HepG2 (cell line): ENCODE measurements at regions not wholly inside any gene's neighbourhood (a gene's known extent, or its start where the extent isn't known, plus 50 kb on each side); places are given as distances from the start of the nearest gene placed in this dataset.

Experiments used
- ATAC-seq: fragments of 200-7000 bp; cut with Tn5 transposase; 3 replicates; pipeline ENCODE4 v1.9.1; 2020; ENCODE audit warnings: mild to moderate bottlenecking, moderate library complexity
- BruUV-seq: library from RNA; stranded (reverse); fragments of 400-500 nt; replicated peaks from 2 replicates; lab custom pipeline; 2021; lab: Mats Ljungman, UMichigan
- CTCF ChIA-PET: fragments of 300-600 bp; formaldehyde crosslinking; extraction: SDS; loops from one replicate; lab custom pipeline; 2021; ENCODE audit warnings: low total read pairs, inconsistent platforms, low intra/inter-chr PET ratio; lab: Yijun Ruan, JAX
- POLR2A ChIA-PET: fragments of 350-600 bp; sonication (Branson Sonifier 250); formaldehyde crosslinking; loops from one replicate; lab custom pipeline; 2020; ENCODE audit warnings: antibody characterized with exemption, inconsistent platforms; lab: Yijun Ruan, JAX
- DNase-seq: peaks from one replicate; pipeline ENCODE4 v3.0.0-alpha.2; 2015; ENCODE audit warnings: low spot score
- FAIRE-seq: peaks from 3 replicates; lab custom pipeline; 2011; peaks lifted over from hg19 to GRCh38; lab: Jason Lieb, UNC
- H2AFZ ChIP-seq: one replicate; pipeline ENCODE4 v1.6.1; 2011; ENCODE audit warnings: low read length, inconsistent platforms
- H3K27ac ChIP-seq: fragments of 300-600 bp; 3 replicates; pipeline ENCODE4 v1.8.0; 2011; ENCODE audit warnings: mixed run types, mild to moderate bottlenecking, mixed read lengths, low read length, inconsistent platforms; ENCODE audit not compliant: insufficient read depth; ENCODE audit errors: extremely low read length
- H3K27me3 ChIP-seq, 2 experiments: fragments of 200-600 bp in 1 of 2; 2 replicates in 1 of 2; 3 replicates in 1 of 2; pipeline versions ENCODE4 v1.6.0 to v1.8.0; 2011; ENCODE audit warnings: low read length in 2 of 2, mild to moderate bottlenecking in 2 of 2, moderate library complexity in 2 of 2, inconsistent platforms in 1 of 2; ENCODE audit not compliant: insufficient read depth in 2 of 2, control insufficient read depth in 1 of 2
- H3K36me3 ChIP-seq, 2 experiments: fragments of 200-600 bp in 1 of 2; replicated peaks in 1 of 2; 2 replicates in 1 of 2; 3 replicates in 1 of 2; pipeline versions ENCODE4 v1.5.1 to v1.8.0; 2011; ENCODE audit warnings: low read length in 2 of 2, inconsistent platforms in 1 of 2; ENCODE audit not compliant: insufficient read depth in 2 of 2, control insufficient read depth in 1 of 2
- H3K4me1 ChIP-seq: 2 replicates; pipeline ENCODE4 v1.5.1; 2012; ENCODE audit warnings: low read length, inconsistent platforms; ENCODE audit not compliant: insufficient read depth
- H3K4me2 ChIP-seq: 2 replicates; pipeline ENCODE4 v1.6.0; 2011; ENCODE audit warnings: low read depth, low read length, inconsistent platforms
- H3K4me3 ChIP-seq, 3 experiments: fragments of 200-600 bp in 1 of 3; sonication (generic), shearing (Covaris generic) in 1 of 3; replicated peaks in 1 of 3; 2 replicates each; pipeline ENCODE4 v1.5.1; 2011 to 2016; ENCODE audit warnings: low read length in 3 of 3, inconsistent platforms in 2 of 3, low read depth in 2 of 3, mild to moderate bottlenecking in 2 of 3, control low read depth in 1 of 3, mixed read lengths in 1 of 3; ENCODE audit not compliant: insufficient read depth in 1 of 3
- H3K79me2 ChIP-seq: one replicate; pipeline ENCODE4 v1.6.1; 2011; ENCODE audit warnings: low read length, inconsistent platforms; ENCODE audit not compliant: insufficient read depth
- H3K9ac ChIP-seq: 2 replicates; pipeline ENCODE4 v1.6.0; 2011; ENCODE audit warnings: mild to moderate bottlenecking, low read depth, low read length, inconsistent platforms; ENCODE audit not compliant: insufficient read depth
- H3K9me3 ChIP-seq: 2 replicates; pipeline ENCODE4 v1.5.1; 2012; ENCODE audit warnings: mild to moderate bottlenecking, low read length
- H4K20me1 ChIP-seq: 2 replicates; pipeline ENCODE4 v1.6.0; 2011; ENCODE audit warnings: inconsistent platforms, mild to moderate bottlenecking, low read length, moderate library complexity; ENCODE audit not compliant: insufficient read depth
- GABPA ChIP-seq, 2 experiments: IDR thresholded peaks; 2 replicates each; pipeline ENCODE4 v1.6.1; 2011 to 2016; ENCODE audit warnings: low read depth in 2 of 2, low read length in 1 of 2, missing biosample characterization in 1 of 2, missing genetic modification characterization in 1 of 2
- GATAD1 ChIP-seq: IDR thresholded peaks from 2 replicates; pipeline ENCODE4 v1.6.1; 2016; ENCODE audit warnings: missing genetic modification reagents, missing compliant biosample characterization
- HNRNPK ChIP-seq: fragments of 200-400 bp; formaldehyde crosslinking; IDR thresholded peaks from 2 replicates; pipeline ENCODE4 v1.6.1; 2018; ENCODE audit warnings: low read length, low read depth, moderate library complexity, mild to moderate bottlenecking; ENCODE audit not compliant: poor library complexity, severe bottlenecking
- HNRNPLL ChIP-seq: fragments of 200-400 bp; formaldehyde crosslinking; IDR thresholded peaks from 2 replicates; pipeline ENCODE4 v1.6.1; 2017; ENCODE audit warnings: mild to moderate bottlenecking, low read depth, low read length; ENCODE audit not compliant: poor library complexity, severe bottlenecking
- TEAD2 ChIP-seq: sonication (generic); formaldehyde crosslinking; IDR thresholded peaks from 2 replicates; pipeline ENCODE4 v1.9.0; 2021; ENCODE audit warnings: missing genetic modification reagents
- ZNF24 ChIP-seq: fragments of 450-650 bp; IDR thresholded peaks from 2 replicates; pipeline ENCODE4 v1.6.1; 2017; ENCODE audit warnings: antibody characterized with exemption, mild to moderate bottlenecking
- ZNF260 ChIP-seq: sonication (generic); formaldehyde crosslinking; IDR thresholded peaks from 2 replicates; pipeline ENCODE4 v1.4.0; 2020; ENCODE audit warnings: missing genetic modification reagents, low read depth, mild to moderate bottlenecking, borderline replicate concordance
- ZNF556 ChIP-seq: sonication (generic); formaldehyde crosslinking; IDR thresholded peaks from 2 replicates; pipeline ENCODE4 v1.4.0; 2020; ENCODE audit warnings: mild to moderate bottlenecking, missing genetic modification reagents, borderline replicate concordance
- ZNF607 ChIP-seq: sonication (generic); formaldehyde crosslinking; IDR thresholded peaks from 2 replicates; pipeline ENCODE4 v1.5.1; 2020; ENCODE audit warnings: missing genetic modification reagents, mild to moderate bottlenecking, borderline replicate concordance
- ZNF790 ChIP-seq: sonication (generic); formaldehyde crosslinking; IDR thresholded peaks from 2 replicates; pipeline ENCODE4 v1.8.0; 2022; ENCODE audit warnings: missing genetic modification reagents, mild to moderate bottlenecking, borderline replicate concordance
- ZNF792 ChIP-seq: IDR thresholded peaks from 2 replicates; pipeline ENCODE4 v1.6.1; 2016
- WGBS: methylation state at CpG from one replicate; pipeline ENCODE4 v1.1.6; 2017; ENCODE audit warnings: low lambda C conversion rate; 5-methylcytosine and 5-hydroxymethylcytosine counted together
- in situ Hi-C: cut with HindIII; loops from 2 replicates; pipeline ENCODE4 v1.10.0; 2017; ENCODE audit warnings: low pct_unique_long_range_greater_than_20kb; ENCODE audit not compliant: extremely low pct_ligation_motif_present
- intact Hi-C: fragments of 100-400 bp; cut with micrococcal nuclease; formaldehyde crosslinking; loops from one replicate; pipeline ENCODE4 v1.10.0; 2022; ENCODE audit not compliant: unreplicated experiment
- TF ChIP-seq, protein P1 (sequence below): sonication (generic); formaldehyde crosslinking; IDR thresholded peaks from 2 replicates; pipeline ENCODE4 v1.5.0; 2020; ENCODE audit warnings: mild to moderate bottlenecking, low read depth, missing genetic modification reagents, borderline replicate concordance

DNA sequence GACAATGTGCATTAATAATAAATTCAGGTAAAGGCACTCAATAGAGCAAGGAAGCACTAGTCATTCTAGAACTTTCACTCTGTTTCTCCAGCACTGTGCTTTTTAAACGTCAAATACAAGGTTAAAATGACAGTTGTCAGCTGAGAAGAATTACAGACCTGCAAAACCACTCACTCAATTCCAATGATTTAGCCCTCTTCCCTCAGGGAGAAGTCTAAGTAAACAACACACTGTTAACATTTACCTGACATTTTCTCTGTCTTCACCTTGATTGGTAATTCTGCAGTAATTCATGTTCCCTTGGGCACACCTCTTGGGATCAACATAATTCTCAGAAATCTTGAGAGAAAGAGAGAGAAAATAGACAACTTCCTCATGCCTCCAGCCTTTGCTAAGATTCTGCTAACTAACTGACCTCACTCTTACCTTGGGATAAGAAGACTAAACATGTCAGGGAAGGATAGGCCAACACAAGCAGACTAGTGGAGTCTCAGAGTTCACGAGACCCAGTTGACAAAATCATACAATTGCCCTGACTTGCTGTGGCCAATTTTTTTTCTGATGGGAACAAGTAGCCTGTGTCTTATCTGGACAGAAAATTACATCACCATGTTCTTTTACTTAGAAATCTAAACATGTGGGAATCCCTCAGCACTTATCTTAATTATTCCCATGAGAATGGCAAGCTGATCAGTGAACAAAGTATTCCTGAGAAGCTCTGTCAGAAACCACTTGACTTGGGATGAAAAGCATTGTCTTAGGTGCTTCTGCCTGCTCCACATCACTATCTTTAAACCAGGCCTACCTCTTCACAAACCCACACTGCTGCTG is 516.8 kb upstream of the FAT3 start:
- Histone ChIP-seq H3K4me3 (no peak overlapping the region), H3K4me1 (no peaks in the 10 kb centered on the region), H2AFZ (no peak overlapping the region), H3K36me3 (no peaks in the 10 kb centered on the region), H4K20me1 (no peaks in the 10 kb centered on the region), H3K79me2 (no peaks in the 10 kb centered on the region), H3K4me2 (no peak overlapping the region), H3K27me3 (no peaks in the 10 kb centered on the region), H3K9ac (no peak overlapping the region), H3K27ac (no peak overlapping the region), H3K9me3 (peaks cover 63% of the 10 kb centered on the region)
- FAIRE-seq (no peak), ATAC-seq (no peak), DNase-seq (no peak)
- 0% methylated on average over 2 of the region's 2 CpGs for WGBS
- no TSS peak for BruUV-seq
- in situ Hi-C loops, result no loop called here
- ChIA-PET POLR2A (no interaction called here), CTCF (no interaction called here)
- intact Hi-C loops, result no loop called here
- TF ChIP-seq GATAD1, result no peak
- TF ChIP-seq, protein P1, sequence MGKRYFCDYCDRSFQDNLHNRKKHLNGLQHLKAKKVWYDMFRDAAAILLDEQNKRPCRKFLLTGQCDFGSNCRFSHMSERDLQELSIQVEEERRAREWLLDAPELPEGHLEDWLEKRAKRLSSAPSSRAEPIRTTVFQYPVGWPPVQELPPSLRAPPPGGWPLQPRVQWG (CRISPR knock-in tag), result no peak
- TF ChIP-seq HNRNPK, result no peak
- TF ChIP-seq ZNF790 (CRISPR knock-in tag), result no peak
- no peak for TF ChIP-seq GABPA (IDR thresholded peaks at IDR 0.05; ENCODE audit: low read depth, low read length)
- TF ChIP-seq GABPA (CRISPR knock-in tag; IDR thresholded peaks at IDR 0.05; ENCODE audit: low read depth), result no peak
- TF ChIP-seq ZNF607 (CRISPR knock-in tag), result no peak
- TF ChIP-seq ZNF24, result no peak
- TF ChIP-seq ZNF792 (CRISPR knock-in tag), result no peak
- TF ChIP-seq ZNF260, result no peak
- TF ChIP-seq HNRNPLL, result no peak
- TF ChIP-seq ZNF556, result no peak
- no peak for TF ChIP-seq TEAD2 (CRISPR knock-in tag)
